ENCODE measurements at regions not wholly inside any gene's neighbourhood (a gene's known extent, or its start where the extent isn't known, plus 50 kb on each side); places are given as distances from the start of the nearest gene placed in this dataset.

DNA sequence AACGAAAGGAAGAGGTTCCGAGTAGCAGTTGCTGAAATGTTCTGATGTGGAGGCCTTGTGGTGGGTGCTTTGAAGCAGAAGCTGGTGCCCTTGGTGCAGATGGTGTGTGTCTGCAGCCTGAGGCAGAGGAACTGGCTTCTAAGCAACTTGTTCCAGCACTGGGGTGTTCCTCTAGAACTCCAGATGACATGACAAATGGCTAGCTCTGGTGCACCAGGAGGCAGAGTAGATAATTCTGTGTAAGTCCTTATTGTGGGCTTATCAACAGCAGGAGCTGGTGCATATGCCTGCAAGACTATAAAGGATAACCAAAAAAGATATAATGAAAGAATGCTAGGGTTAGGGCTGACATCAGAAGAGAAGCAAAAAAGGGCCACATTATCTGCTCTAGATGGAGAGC is 76.5 kb downstream of the ARL5B start:
- Histone ChIP-seq H3K79me2 (ENCODE audit: insufficient read depth, low read length) (no peaks in the 10 kb centered on the region), H2AFZ (ENCODE audit: insufficient read depth, low read depth, low read length, poor library complexity, severe bottlenecking) (no peak overlapping the region), H3K4me2 (replicated peaks; ENCODE audit: extremely low read depth, low read length, poor library complexity, severe bottlenecking) (no peak overlapping the region), H3K4me1 (ENCODE audit: control insufficient read depth in 1 of 2, insufficient read depth in 2 of 2, low read length in 2 of 2) (no peaks in the 10 kb centered on the region), H3K9ac (ENCODE audit: insufficient read depth, low read length, poor library complexity, severe bottlenecking) (no peak overlapping the region), H4K20me1 (ENCODE audit: insufficient read depth, low read length) (no peaks in the 10 kb centered on the region), H3K36me3 (replicated peaks in 1 of 2; ENCODE audit: control insufficient read depth in 1 of 2, insufficient read depth in 2 of 2, low read length in 2 of 2) (no peaks in the 10 kb centered on the region), H3K4me3 (replicated peaks in 1 of 3; ENCODE audit: low read depth in 2 of 3, low read length in 3 of 3) (no peak overlapping the region), H3K27me3 (ENCODE audit: control insufficient read depth in 2 of 2, insufficient read depth in 2 of 2, low read length in 2 of 2) (no peaks in the 10 kb centered on the region), H3K27ac (ENCODE audit: low read depth in 1 of 2, low read length in 2 of 2) (no peak overlapping the region), H3K9me3 (replicated peaks in 1 of 2; ENCODE audit: control insufficient read depth in 1 of 2, insufficient read depth in 1 of 2, low read length in 2 of 2) (peaks cover 4 to 6% of the 10 kb centered on the region in 2 donors)
- Mint-ChIP-seq H3K4me3 (no peak overlapping the region), H3K27me3 (ENCODE audit: low read depth in 3 of 3) (peaks cover 1 to 2% (median 2%) of the 10 kb centered on the region in 3 donors), H3K4me1 (no peaks in the 10 kb centered on the region), H3K36me3 (no peaks in the 10 kb centered on the region), H3K9me3 (peaks cover 3 to 19% (median 5%) of the 10 kb centered on the region in 7 donors), H3K27ac (no peak overlapping the region)
- intact Hi-C loops (cut with micrococcal nuclease): no loop called here
- WGBS (ENCODE audit: insufficient coverage): 95% methylated on average over 2 of the region's 2 CpGs
- TF ChIP-seq, protein P1, sequence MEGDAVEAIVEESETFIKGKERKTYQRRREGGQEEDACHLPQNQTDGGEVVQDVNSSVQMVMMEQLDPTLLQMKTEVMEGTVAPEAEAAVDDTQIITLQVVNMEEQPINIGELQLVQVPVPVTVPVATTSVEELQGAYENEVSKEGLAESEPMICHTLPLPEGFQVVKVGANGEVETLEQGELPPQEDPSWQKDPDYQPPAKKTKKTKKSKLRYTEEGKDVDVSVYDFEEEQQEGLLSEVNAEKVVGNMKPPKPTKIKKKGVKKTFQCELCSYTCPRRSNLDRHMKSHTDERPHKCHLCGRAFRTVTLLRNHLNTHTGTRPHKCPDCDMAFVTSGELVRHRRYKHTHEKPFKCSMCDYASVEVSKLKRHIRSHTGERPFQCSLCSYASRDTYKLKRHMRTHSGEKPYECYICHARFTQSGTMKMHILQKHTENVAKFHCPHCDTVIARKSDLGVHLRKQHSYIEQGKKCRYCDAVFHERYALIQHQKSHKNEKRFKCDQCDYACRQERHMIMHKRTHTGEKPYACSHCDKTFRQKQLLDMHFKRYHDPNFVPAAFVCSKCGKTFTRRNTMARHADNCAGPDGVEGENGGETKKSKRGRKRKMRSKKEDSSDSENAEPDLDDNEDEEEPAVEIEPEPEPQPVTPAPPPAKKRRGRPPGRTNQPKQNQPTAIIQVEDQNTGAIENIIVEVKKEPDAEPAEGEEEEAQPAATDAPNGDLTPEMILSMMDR (IDR thresholded peaks at IDR 0.05): no peak
- no peak for DNase-seq

DNA sequence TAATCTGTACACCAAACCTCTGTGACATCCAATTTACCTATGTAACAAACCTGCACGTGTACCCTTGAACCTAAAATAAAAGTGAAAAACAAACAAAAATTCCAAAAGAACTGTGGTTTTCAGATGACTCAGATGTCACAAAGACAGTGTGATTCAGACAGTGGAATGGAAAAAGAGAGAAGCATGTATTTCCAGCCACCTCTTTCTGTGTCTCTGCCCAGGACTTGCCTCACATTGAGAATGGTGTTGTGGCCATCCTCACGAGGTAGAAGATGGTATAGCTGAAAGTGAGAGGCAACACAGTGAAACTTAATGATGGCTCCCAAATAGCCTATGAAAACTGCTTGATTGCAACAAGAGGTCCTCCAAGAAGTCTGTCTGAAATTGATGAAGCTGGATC is 78.0 kb downstream of the ARL5B start:
- no peak for DNase-seq
- 80% methylated on average over 1 of the region's 2 CpGs for WGBS (ENCODE audit: insufficient coverage)

More for the DNA sequence above, 78.0 kb downstream of the ARL5B start:
- Histone ChIP-seq H3K9ac (ENCODE audit: insufficient read depth, low read length, poor library complexity, severe bottlenecking) (no peak overlapping the region), H3K79me2 (ENCODE audit: insufficient read depth, low read length) (no peaks in the 10 kb centered on the region), H3K4me1 (ENCODE audit: control insufficient read depth in 1 of 2, insufficient read depth in 2 of 2, low read length in 2 of 2) (no peaks in the 10 kb centered on the region), H3K27ac (ENCODE audit: low read depth in 1 of 2, low read length in 2 of 2) (no peak overlapping the region), H2AFZ (ENCODE audit: insufficient read depth, low read depth, low read length, poor library complexity, severe bottlenecking) (no peak overlapping the region), H3K36me3 (replicated peaks in 1 of 2; ENCODE audit: control insufficient read depth in 1 of 2, insufficient read depth in 2 of 2, low read length in 2 of 2) (no peaks in the 10 kb centered on the region), H3K4me2 (replicated peaks; ENCODE audit: extremely low read depth, low read length, poor library complexity, severe bottlenecking) (no peak overlapping the region), H3K27me3 (ENCODE audit: control insufficient read depth in 2 of 2, insufficient read depth in 2 of 2, low read length in 2 of 2) (no peaks in the 10 kb centered on the region), H3K4me3 (replicated peaks in 1 of 3; ENCODE audit: low read depth in 2 of 3, low read length in 3 of 3) (no peak overlapping the region), H4K20me1 (ENCODE audit: insufficient read depth, low read length) (no peaks in the 10 kb centered on the region), H3K9me3 (replicated peaks in 1 of 2; ENCODE audit: control insufficient read depth in 1 of 2, insufficient read depth in 1 of 2, low read length in 2 of 2) (peaks cover 6 to 15% of the 10 kb centered on the region in 2 donors)
- intact Hi-C loops (cut with micrococcal nuclease): no loop called here
- no peaks in the 10 kb centered on the region for H3K36me3 Mint-ChIP-seq
- peaks cover 3 to 15% (median 6%) of the 10 kb centered on the region in 7 donors for H3K9me3 Mint-ChIP-seq
- H3K4me1 Mint-ChIP-seq: no peaks in the 10 kb centered on the region
- no peak overlapping the region for H3K27ac Mint-ChIP-seq
- peaks cover 1 to 2% (median 2%) of the 10 kb centered on the region in 3 donors for H3K27me3 Mint-ChIP-seq (ENCODE audit: low read depth in 3 of 3)
- TF ChIP-seq, protein P1 (IDR thresholded peaks at IDR 0.05): no peak
- H3K4me3 Mint-ChIP-seq: no peak overlapping the region
